ENCODE measurements at regions not wholly inside any gene's neighbourhood (a gene's known extent, or its start where the extent isn't known, plus 50 kb on each side); places are given as distances from the start of the nearest gene placed in this dataset.

- H2BK120ac ChIP-seq (ENCODE audit: insufficient read depth, low read length, poor library complexity): no peak overlapping the region
- no peak overlapping the region for H3K4me2 ChIP-seq (ENCODE audit: low read length)
- peaks cover 5% of the 10 kb centered on the region for H3K79me1 ChIP-seq (ENCODE audit: low read length)
- H2AK5ac ChIP-seq (ENCODE audit: low read length): no peak overlapping the region
- H2BK5ac ChIP-seq (ENCODE audit: low read depth, low read length, poor library complexity): no peak overlapping the region
- no peak overlapping the region for H4K91ac ChIP-seq (ENCODE audit: low read depth, low read length)
- no peaks in the 10 kb centered on the region for H3K36me3 ChIP-seq (ENCODE audit: control insufficient read depth in 1 of 2, insufficient read depth in 2 of 2, low read length in 2 of 2)
- H3K9ac ChIP-seq (ENCODE audit: low read length): no peak overlapping the region
- H3K27ac ChIP-seq (ENCODE audit: low read depth, low read length): no peak overlapping the region
- H3K4ac ChIP-seq (ENCODE audit: low read depth, low read length): no peak overlapping the region
- no peak overlapping the region for H4K12ac ChIP-seq (ENCODE audit: low read depth, low read length)
- no peak overlapping the region for H3K18ac ChIP-seq (ENCODE audit: low read length)
- H3K27me3 ChIP-seq (ENCODE audit: insufficient read depth, low read length): no peaks in the 10 kb centered on the region
- H3K4me3 ChIP-seq (ENCODE audit: low read depth, low read length): no peak overlapping the region
- H3K14ac ChIP-seq (ENCODE audit: low read length): no peak overlapping the region
- no peak overlapping the region for H4K8ac ChIP-seq (ENCODE audit: low read depth, low read length)
- H2AFZ ChIP-seq (ENCODE audit: insufficient read depth, low read length, poor library complexity): no peak overlapping the region
- H3K4me1 ChIP-seq (ENCODE audit: control insufficient read depth in 1 of 2, insufficient read depth in 2 of 2, low read length in 2 of 2): peaks cover 3 to 4% of the 10 kb centered on the region in 2 experiments
- H2BK12ac ChIP-seq (ENCODE audit: low read length): no peak overlapping the region
- H3K9me3 ChIP-seq (ENCODE audit: insufficient read depth, low read depth, low read length): peaks cover 2% of the 10 kb centered on the region
- DNase-seq: no peak
- no peak overlapping the region for H3K23ac ChIP-seq (ENCODE audit: low read length)
- H3K79me2 ChIP-seq (ENCODE audit: control insufficient read depth, insufficient read depth, low read length, poor library complexity): no peaks in the 10 kb centered on the region
Measured at GRCh38 chr10:8455181-8455580, 400.7 kb downstream of the GATA3 start.

- Histone ChIP-seq H3K4ac (ENCODE audit: low read depth, low read length) (no peak overlapping the region), H3K23ac (ENCODE audit: low read length) (no peak overlapping the region), H4K12ac (ENCODE audit: low read depth, low read length) (no peak overlapping the region), H2AK5ac (ENCODE audit: low read length) (no peak overlapping the region), H4K8ac (ENCODE audit: low read depth, low read length) (no peak overlapping the region), H2BK120ac (ENCODE audit: insufficient read depth, low read length, poor library complexity) (no peak overlapping the region), H3K4me2 (ENCODE audit: low read length) (no peak overlapping the region), H2AFZ (ENCODE audit: insufficient read depth, low read length, poor library complexity) (no peak overlapping the region), H2BK5ac (ENCODE audit: low read depth, low read length, poor library complexity) (no peak overlapping the region), H4K91ac (ENCODE audit: low read depth, low read length) (no peak overlapping the region), H3K9me3 (ENCODE audit: insufficient read depth, low read depth, low read length) (peaks cover 2% of the 10 kb centered on the region), H3K18ac (ENCODE audit: low read length) (no peak overlapping the region), H3K27ac (ENCODE audit: low read depth, low read length) (no peak overlapping the region), H3K4me3 (ENCODE audit: low read depth, low read length) (no peak overlapping the region), H3K27me3 (ENCODE audit: insufficient read depth, low read length) (no peaks in the 10 kb centered on the region), H3K36me3 (ENCODE audit: control insufficient read depth in 1 of 2, insufficient read depth in 2 of 2, low read length in 2 of 2) (no peaks in the 10 kb centered on the region), H3K4me1 (ENCODE audit: control insufficient read depth in 1 of 2, insufficient read depth in 2 of 2, low read length in 2 of 2) (peaks cover 3 to 4% of the 10 kb centered on the region in 2 experiments), H3K79me2 (ENCODE audit: control insufficient read depth, insufficient read depth, low read length, poor library complexity) (no peaks in the 10 kb centered on the region), H3K14ac (ENCODE audit: low read length) (no peak overlapping the region), H3K9ac (ENCODE audit: low read length) (no peak overlapping the region), H3K79me1 (ENCODE audit: low read length) (peaks cover 5% of the 10 kb centered on the region), H2BK12ac (ENCODE audit: low read length) (no peak overlapping the region)
- no peak for DNase-seq
- WGBS (ENCODE audit: extremely low coverage, insufficient coverage, insufficient read length): no CpG with 5 or more reads among the region's 3 CpGs
Measured at GRCh38 chr10:8456386-8456785, 401.9 kb downstream of the GATA3 start.

- Histone ChIP-seq H3K27ac (ENCODE audit: low read depth, low read length) (no peak overlapping the region), H3K79me2 (ENCODE audit: control insufficient read depth, insufficient read depth, low read length, poor library complexity) (no peaks in the 10 kb centered on the region), H3K27me3 (ENCODE audit: insufficient read depth, low read length) (no peaks in the 10 kb centered on the region), H3K4ac (ENCODE audit: low read depth, low read length) (no peak overlapping the region), H4K12ac (ENCODE audit: low read depth, low read length) (no peak overlapping the region), H3K18ac (ENCODE audit: low read length) (no peak overlapping the region), H3K14ac (ENCODE audit: low read length) (no peak overlapping the region), H3K9me3 (ENCODE audit: insufficient read depth, low read depth, low read length) (peaks cover 2% of the 10 kb centered on the region), H3K23ac (ENCODE audit: low read length) (no peak overlapping the region), H3K79me1 (ENCODE audit: low read length) (no peaks in the 10 kb centered on the region), H3K36me3 (ENCODE audit: control insufficient read depth in 1 of 2, insufficient read depth in 2 of 2, low read length in 2 of 2) (no peaks in the 10 kb centered on the region), H4K8ac (ENCODE audit: low read depth, low read length) (no peak overlapping the region), H4K91ac (ENCODE audit: low read depth, low read length) (no peak overlapping the region), H3K4me2 (ENCODE audit: low read length) (no peak overlapping the region), H3K9ac (ENCODE audit: low read length) (no peak overlapping the region), H3K4me1 (ENCODE audit: control insufficient read depth in 1 of 2, insufficient read depth in 2 of 2, low read length in 2 of 2) (no peaks in the 10 kb centered on the region), H2BK12ac (ENCODE audit: low read length) (no peak overlapping the region), H2AFZ (ENCODE audit: insufficient read depth, low read length, poor library complexity) (no peak overlapping the region), H2AK5ac (ENCODE audit: low read length) (no peak overlapping the region), H2BK120ac (ENCODE audit: insufficient read depth, low read length, poor library complexity) (no peak overlapping the region), H2BK5ac (ENCODE audit: low read depth, low read length, poor library complexity) (no peak overlapping the region), H3K4me3 (ENCODE audit: low read depth, low read length) (no peak overlapping the region)
- peak in 1 of 2 donors; percentile 96 for DNase-seq
- no CpG with 5 or more reads among the region's 1 CpG for WGBS (ENCODE audit: extremely low coverage, insufficient coverage, insufficient read length)
Measured at GRCh38 chr10:8460626-8461025, 406.1 kb downstream of the GATA3 start.

GRCh38 chr10:8462565-8462964 lies 408.1 kb downstream of the GATA3 start:
- Histone ChIP-seq H3K18ac (ENCODE audit: low read length) (no peak overlapping the region), H3K27me3 (ENCODE audit: insufficient read depth, low read length) (no peaks in the 10 kb centered on the region), H3K79me2 (ENCODE audit: control insufficient read depth, insufficient read depth, low read length, poor library complexity) (no peaks in the 10 kb centered on the region), H2BK120ac (ENCODE audit: insufficient read depth, low read length, poor library complexity) (no peak overlapping the region), H3K4me1 (ENCODE audit: control insufficient read depth in 1 of 2, insufficient read depth in 2 of 2, low read length in 2 of 2) (no peaks in the 10 kb centered on the region), H3K4ac (ENCODE audit: low read depth, low read length) (no peak overlapping the region), H3K9ac (ENCODE audit: low read length) (no peak overlapping the region), H4K91ac (ENCODE audit: low read depth, low read length) (no peak overlapping the region), H3K23ac (ENCODE audit: low read length) (no peak overlapping the region), H3K4me3 (ENCODE audit: low read depth, low read length) (no peak overlapping the region), H3K27ac (ENCODE audit: low read depth, low read length) (no peak overlapping the region), H2BK5ac (ENCODE audit: low read depth, low read length, poor library complexity) (no peak overlapping the region), H4K8ac (ENCODE audit: low read depth, low read length) (no peak overlapping the region), H2AFZ (ENCODE audit: insufficient read depth, low read length, poor library complexity) (no peak overlapping the region), H3K14ac (ENCODE audit: low read length) (no peak overlapping the region), H3K9me3 (ENCODE audit: insufficient read depth, low read depth, low read length) (peaks cover 2% of the 10 kb centered on the region), H2AK5ac (ENCODE audit: low read length) (no peak overlapping the region), H3K4me2 (ENCODE audit: low read length) (no peak overlapping the region), H3K79me1 (ENCODE audit: low read length) (no peaks in the 10 kb centered on the region), H4K12ac (ENCODE audit: low read depth, low read length) (no peak overlapping the region), H2BK12ac (ENCODE audit: low read length) (no peak overlapping the region), H3K36me3 (ENCODE audit: control insufficient read depth in 1 of 2, insufficient read depth in 2 of 2, low read length in 2 of 2) (no peaks in the 10 kb centered on the region)
- WGBS (ENCODE audit: extremely low coverage, insufficient coverage, insufficient read length): no CpG with 5 or more reads among the region's 3 CpGs
- peak; percentile 34 to 68 for DNase-seq
